Sciatic nerve (tissue), 2 donors: ENCODE measurements at regions not wholly inside any gene's neighbourhood (a gene's known extent, or its start where the extent isn't known, plus 50 kb on each side); places are given as distances from the start of the nearest gene placed in this dataset.
"Not testable (repeated sequence)": the region's sequence is repeated elsewhere in the genome, so short reads cannot be mapped to it uniquely, and the experiment has no call there.

Source experiments
- ATAC-seq: fragments of 200-7000 bp; cut with Tn5 transposase; one replicate; pipeline ENCODE4 v1.9.1; 2020; ENCODE audit warnings: mild to moderate bottlenecking, moderate library complexity
- DNase-seq: peaks from one replicate; pipeline ENCODE4 v3.0.0-alpha.2; 2020; ENCODE audit warnings: low spot score
- intact Hi-C: fragments of 100-400 bp; cut with DNase I; formaldehyde crosslinking; loops from one replicate; pipeline ENCODE4 v1.14.2; 2022
- donor health status: DM: no; HTN: no; CAD: no.
- donor health status: DM: no; HTN: no; CAD: no.

DNA sequence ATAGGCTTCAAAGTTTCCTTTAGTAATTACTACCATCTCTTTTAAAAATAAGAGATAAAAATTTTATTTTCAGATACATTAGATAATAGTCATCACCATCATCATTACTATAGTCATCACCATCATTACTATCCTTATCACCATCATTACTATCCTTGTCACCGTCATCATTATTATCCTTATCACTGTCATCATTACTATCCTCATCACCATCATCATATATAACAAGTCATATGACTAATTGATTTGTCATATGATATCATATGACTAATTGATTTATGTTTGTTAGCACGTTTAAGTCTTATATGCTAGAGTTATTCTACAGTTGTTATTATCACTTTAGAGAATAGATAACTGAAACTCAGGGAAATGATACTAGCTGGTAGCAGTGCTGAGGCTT is 382.1 kb upstream of the CDH18 start:
- DNase-seq (no peak), ATAC-seq (no peak)
- intact Hi-C loops: no loop called here

DNA sequence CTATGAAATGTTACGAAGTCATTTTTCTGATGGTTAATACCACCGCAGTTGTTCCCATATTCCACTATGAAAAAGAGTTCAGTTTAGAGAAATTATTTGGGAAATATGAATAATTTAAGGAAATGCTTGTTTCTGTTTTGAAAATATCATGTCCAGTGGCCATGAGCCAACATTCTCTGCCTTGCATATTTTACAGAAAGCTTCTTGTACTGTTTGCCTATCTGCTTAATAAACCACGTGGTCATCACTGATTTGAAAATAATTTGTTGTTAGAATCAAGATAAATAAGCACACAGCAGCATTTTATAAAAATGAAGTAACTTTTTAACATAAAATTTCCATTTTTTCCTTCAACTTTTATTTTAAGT is 381.5 kb upstream of the CDH18 start:
- intact Hi-C loops: no loop called here
- ATAC-seq: no peak

GRCh38 chr5:20368571-20369517 is 380.8 kb upstream of the CDH18 start:
- intact Hi-C loops: no loop called here
- DNase-seq: no peak
- no peak for ATAC-seq

More for the DNA sequence above, 381.5 kb upstream of the CDH18 start:
- no peak for DNase-seq

DNA sequence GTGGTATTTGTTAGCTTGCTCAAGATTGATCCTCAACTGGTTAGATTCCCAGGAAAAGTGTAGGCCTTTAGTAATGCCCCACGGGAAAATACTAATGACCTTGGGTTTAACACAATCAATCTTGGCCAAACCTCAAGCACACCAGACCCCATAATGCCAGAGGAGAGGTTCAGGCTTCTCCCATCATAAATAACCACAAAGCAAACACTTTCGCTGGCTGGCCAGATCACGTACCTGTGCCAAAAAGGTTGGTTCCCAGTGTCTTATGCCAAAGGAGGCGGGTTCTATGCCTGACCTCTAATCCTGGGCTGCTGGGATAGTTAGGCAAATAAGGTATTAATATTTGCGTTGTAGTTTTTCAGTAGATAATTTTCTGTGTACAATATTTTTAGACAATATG is 379.2 kb upstream of the CDH18 start:
- ATAC-seq (no peak), DNase-seq (no peak)
- intact Hi-C loops: no loop called here

DNA sequence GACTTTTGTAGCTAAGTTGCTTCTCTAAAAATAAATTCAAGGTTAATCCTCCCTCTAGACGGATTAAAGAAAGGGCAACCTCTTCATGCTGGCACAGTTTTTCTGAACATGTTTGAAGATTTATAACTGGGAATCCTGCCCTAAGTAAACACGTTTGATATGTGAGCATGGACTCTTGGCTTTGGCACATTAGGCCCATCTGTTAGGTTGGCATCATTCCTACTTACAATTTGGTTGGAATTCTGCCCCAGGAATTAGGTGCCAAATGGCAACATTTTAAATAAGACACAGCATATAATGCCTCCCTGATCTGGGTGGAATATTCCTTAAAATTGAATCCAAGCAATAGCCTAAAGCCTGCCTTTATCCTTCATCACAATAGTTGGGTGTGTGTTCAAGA is 372.3 kb upstream of the CDH18 start:
- DNase-seq (no peak), ATAC-seq (no peak)
- intact Hi-C loops: no loop called here

DNA sequence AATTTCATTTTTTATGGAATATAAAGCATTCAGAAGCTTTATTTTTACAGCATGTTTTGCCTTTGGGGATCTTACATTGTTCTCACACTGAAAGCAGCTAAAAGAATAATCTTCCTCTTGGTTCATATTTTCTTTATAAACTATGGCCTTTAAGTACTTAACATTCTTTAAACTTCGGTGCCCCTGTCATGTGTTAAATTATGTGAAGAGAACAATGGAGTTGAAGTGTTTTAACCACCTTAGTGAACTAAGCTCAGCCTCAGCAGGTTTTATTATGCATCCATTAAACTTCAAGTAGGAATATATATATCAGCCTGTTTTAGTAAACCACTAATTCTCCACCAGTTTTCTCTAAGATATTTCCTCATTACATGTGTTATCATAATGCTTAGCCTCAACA is 371.4 kb upstream of the CDH18 start:
- DNase-seq (no peak), ATAC-seq (no peak)
- intact Hi-C loops: no loop called here

- ATAC-seq (no peak), DNase-seq (no peak)
- intact Hi-C loops: no loop called here
These were observed 365.5 kb upstream of the CDH18 start for GRCh38 chr5:20353499-20353898.

DNA sequence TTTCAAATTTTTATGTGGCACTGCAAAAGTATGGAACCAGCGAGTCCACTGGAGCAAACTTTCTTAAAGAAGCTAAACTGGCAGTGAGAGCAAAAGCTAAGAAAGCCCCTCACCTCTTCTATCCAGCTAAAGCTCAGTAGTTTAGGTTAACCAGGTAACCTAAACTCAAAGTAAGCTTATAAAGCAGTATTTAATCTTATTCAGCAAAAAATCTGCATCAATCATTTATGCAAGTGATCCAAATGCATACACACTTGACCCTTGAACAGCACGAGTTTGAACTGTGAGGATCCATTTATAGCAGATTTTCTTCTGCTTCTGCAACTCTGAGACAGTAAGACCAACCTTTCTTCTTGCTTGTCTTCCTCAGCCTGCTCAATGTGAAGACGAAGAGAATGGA is 363.8 kb upstream of the CDH18 start:
- intact Hi-C loops: no loop called here
- DNase-seq (no peak), ATAC-seq (no peak)

DNA sequence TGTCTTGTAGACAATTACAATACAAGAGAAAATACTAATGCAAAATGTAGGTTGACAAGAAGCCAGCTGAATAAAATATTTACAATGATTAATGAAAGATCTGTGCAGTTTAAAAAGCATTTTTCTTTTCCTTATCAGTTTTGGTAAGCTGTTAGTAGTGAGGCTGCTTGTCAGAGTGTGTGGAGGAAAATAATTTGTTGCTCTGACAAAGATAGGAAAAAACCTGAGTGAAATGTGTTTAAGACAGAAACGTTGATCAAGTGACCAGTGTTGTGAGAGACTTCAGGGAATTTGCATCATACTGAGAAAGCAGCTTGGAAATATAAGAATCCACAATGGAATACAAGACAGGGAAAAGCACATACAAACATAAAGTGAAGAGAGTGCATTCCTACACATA is 360.3 kb upstream of the CDH18 start:
- ATAC-seq (no peak), DNase-seq (no peak)
- intact Hi-C loops: no loop called here

GRCh38 chr5:20347334-20347733 is 359.3 kb upstream of the CDH18 start:
- DNase-seq: no peak
- intact Hi-C loops: no loop called here
- no peak for ATAC-seq

DNA sequence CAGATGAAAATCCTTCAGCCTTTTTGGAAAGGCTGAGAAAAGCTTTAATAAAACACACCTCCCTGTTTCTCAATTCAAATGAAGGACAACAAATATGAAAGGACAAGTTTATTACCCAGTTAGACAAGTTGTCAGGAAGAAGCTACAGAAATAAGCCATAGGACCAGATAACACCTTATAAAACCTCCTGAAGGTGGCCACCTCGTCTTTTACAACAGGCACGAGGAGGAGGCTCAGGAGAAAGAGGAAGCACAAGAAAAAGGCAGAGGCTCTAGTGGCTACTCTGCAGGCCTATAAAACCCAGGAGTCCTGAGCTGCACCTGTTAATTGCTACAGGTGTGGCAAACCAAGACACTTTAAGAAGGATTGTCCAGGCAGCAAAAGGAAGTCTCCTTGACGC is 352.1 kb upstream of the CDH18 start:
- DNase-seq (no peak), ATAC-seq (no peak)
- intact Hi-C loops: no loop called here

DNA sequence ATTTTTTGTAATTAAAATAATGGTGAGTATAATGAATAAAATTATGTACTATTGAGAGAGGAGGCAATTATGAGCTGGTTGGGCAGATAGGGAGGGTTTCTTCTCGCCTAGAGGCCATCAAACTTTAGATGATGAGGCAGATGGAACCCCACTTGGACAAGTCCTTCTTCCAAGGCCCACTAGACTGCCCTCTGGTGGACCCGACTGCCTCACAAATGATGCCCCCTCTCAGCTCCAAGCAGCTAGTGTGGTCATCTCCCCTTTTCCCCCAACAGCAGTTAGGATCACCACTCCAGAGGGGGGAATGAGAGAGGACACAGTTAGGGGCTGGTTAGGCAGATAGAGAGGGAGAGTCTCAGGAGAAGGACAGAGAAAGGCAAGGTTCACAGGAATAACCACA is 348.0 kb upstream of the CDH18 start:
- DNase-seq (no peak), ATAC-seq (no peak)
- intact Hi-C loops: no loop called here

- DNase-seq (no peak), ATAC-seq (no peak)
- intact Hi-C loops: no loop called here
These were observed 343.8 kb upstream of the CDH18 start for GRCh38 chr5:20331826-20332225.

DNA sequence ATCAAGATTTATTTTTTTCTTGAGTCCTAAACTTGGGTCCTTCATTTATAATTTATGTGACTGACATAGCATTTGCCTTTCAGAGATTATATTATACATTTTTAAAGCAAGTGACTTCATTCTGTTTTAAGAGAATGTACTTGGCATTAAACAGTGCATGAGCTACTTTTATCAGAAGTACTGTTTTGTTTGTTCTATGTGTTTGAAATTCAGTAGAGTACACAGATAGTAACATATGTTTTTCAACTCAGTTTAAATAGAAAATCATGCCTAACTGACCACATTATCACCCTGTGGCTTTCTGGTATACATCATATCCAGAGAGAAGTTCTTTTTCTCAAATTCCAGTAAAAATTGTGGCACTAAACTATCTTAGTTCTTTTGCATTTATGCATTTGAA is 335.3 kb upstream of the CDH18 start:
- DNase-seq (no peak), ATAC-seq (no peak)

GRCh38 chr5:20307391-20307790 is 319.4 kb upstream of the CDH18 start:
- no peak for DNase-seq
- no peak for ATAC-seq
- intact Hi-C loops: no loop called here

More for the DNA sequence above, 335.3 kb upstream of the CDH18 start:
- intact Hi-C loops: no loop called here

DNA sequence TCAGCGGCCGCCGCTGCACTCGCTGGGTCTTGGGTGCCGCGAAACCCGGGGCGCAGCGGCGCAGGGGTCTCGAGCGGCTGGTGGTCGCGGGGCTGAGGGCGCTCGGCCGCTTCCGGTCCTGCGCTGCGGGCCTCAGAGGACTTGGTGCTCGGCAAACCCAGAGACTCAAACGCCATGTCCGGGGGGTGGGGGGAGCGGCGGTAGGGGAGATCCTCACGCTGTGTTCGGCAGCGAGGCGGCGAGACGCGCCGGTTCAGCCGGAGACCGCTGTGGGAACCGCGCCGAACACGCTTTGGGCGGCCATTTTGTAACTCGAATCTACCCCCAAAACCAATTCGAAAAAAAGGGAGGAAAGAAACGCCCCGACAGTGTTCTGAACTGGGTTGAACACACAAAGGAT is 317.5 kb upstream of the CDH18 start:
- no peak for DNase-seq
- intact Hi-C loops: no loop called here

DNA sequence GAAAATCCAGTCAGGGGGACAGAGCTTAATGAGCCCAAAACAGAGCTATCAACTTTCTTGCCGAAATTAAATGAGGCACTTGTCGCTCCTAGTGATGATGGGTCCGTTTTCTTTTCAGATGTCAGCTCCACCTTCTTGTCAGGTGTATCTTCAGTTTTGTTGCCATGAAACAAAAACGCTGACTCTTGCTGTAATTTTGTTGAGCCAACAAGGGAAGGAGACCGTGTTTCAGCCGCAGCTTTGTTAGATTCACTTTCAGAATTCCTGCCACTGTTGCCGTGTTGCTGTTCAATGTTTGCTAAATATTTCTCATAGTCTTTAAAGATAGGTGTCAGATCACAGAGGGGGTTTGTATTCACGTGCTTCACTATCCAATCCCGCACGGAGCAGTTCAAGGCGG is 316.6 kb upstream of the CDH18 start:
- ATAC-seq, intact Hi-C loops, DNase-seq: not testable (repeated sequence)

More for the DNA sequence above, 317.5 kb upstream of the CDH18 start:
- ATAC-seq: no peak

GRCh38 chr5:20300110-20300509 is 312.1 kb upstream of the CDH18 start:
- DNase-seq: no peak
- intact Hi-C loops: no loop called here
- no peak for ATAC-seq

DNA sequence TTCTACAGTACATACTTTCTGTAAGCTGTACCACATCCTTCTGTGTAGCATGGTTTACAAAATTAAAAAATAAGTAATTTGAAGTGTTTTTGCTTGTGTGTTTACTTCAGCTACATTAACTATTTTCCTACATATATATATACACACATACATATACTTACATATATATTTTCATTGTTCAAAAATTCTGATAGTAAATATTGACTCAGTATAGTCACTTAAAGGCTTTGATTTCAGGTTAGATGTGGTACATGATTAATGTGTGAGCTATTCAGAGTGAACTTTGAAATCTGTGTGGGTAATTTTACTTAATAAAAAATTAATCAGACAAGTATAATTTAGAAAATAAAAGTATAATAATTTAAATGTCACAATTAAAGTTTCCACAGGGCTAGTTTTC is 306.7 kb upstream of the CDH18 start:
- DNase-seq: no peak
- no peak for ATAC-seq
- intact Hi-C loops: no loop called here

DNA sequence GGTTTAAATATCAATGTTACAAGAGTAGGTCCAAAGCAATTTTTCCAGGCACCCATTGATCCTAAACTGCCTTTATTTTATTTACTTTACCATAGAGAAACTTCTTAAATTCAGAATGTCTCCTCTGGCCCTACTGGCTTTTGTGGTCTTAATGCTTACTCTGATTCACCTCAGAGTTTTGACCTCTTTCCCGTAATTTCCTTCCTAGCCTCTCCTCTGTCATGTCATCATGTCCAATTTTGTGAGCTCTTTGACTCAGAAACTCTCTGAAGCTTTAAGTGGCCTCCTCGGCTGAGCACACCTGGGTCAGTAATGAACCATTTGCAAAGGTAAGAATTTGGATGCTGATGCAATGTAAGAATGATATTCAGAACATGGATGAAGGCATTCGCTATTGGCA is 303.8 kb upstream of the CDH18 start:
- intact Hi-C loops: no loop called here
- DNase-seq (no peak), ATAC-seq (no peak)

GRCh38 chr5:20287640-20288039 is 299.6 kb upstream of the CDH18 start:
- ATAC-seq: no peak
- intact Hi-C loops: no loop called here
- DNase-seq: no peak
